Activated naive CD4-positive, alpha-beta T cell treated with anti-CD3 and anti-CD28 coated beads, Interleukin-2, amount 10 ng/mL, durations not matched to agents 7 days and 5 days (primary cell): ENCODE measurements at regions not wholly inside any gene's neighbourhood (a gene's known extent, or its start where the extent isn't known, plus 50 kb on each side); places are given as distances from the start of the nearest gene placed in this dataset.
"Not testable (repeated sequence)": the region's sequence is repeated elsewhere in the genome, so short reads cannot be mapped to it uniquely, and the experiment has no call there.

Source experiments
- CTCF ChIA-PET: fragments of 350-600 bp; sonication (Branson Sonifier 250); formaldehyde crosslinking; loops from one replicate; lab custom pipeline; 2021; ENCODE audit warnings: antibody characterized with exemption; lab: Charles Lee
- DNase-seq: peaks from one replicate; pipeline ENCODE4 v3.0.0-alpha.2; 2020
- H3K27ac Mint-ChIP-seq: one replicate; pipeline ENCODE4 v1.8.0; 2021; ENCODE audit warnings: mild to moderate bottlenecking, moderate library complexity, mixed read lengths
- H3K27me3 Mint-ChIP-seq: one replicate; pipeline ENCODE4 v1.8.0; 2021; ENCODE audit warnings: mild to moderate bottlenecking, mixed read lengths
- H3K36me3 Mint-ChIP-seq: one replicate; pipeline ENCODE4 v1.8.0; 2021; ENCODE audit warnings: mixed read lengths
- H3K4me1 Mint-ChIP-seq: one replicate; pipeline ENCODE4 v1.8.0; 2021; ENCODE audit warnings: mixed read lengths
- H3K4me3 Mint-ChIP-seq: one replicate; pipeline ENCODE4 v1.8.0; 2021; ENCODE audit warnings: mild to moderate bottlenecking, moderate library complexity, mixed read lengths
- H3K9me3 Mint-ChIP-seq: one replicate; pipeline ENCODE4 v1.8.0; 2021; ENCODE audit warnings: mixed read lengths

GRCh38 chr18:77392321-77392720, 142.7 kb downstream of the GALR1 start:
- no peak overlapping the region for H3K27ac Mint-ChIP-seq
- no peaks in the 10 kb centered on the region for H3K36me3 Mint-ChIP-seq
- H3K4me3 Mint-ChIP-seq, result no peak overlapping the region
- no peak for DNase-seq
- peaks cover 3% of the 10 kb centered on the region for H3K27me3 Mint-ChIP-seq
- peaks cover 2% of the 10 kb centered on the region for H3K9me3 Mint-ChIP-seq
- no peaks in the 10 kb centered on the region for H3K4me1 Mint-ChIP-seq
- CTCF ChIA-PET, result no interaction called here

GRCh38 chr18:77393519-77393918, 143.9 kb downstream of the GALR1 start:
- H3K4me3 Mint-ChIP-seq, result no peak overlapping the region
- no peak for DNase-seq
- H3K27ac Mint-ChIP-seq, result no peak overlapping the region
- H3K9me3 Mint-ChIP-seq, result peaks cover 2% of the 10 kb centered on the region
- H3K36me3 Mint-ChIP-seq, result no peaks in the 10 kb centered on the region
- CTCF ChIA-PET, result no interaction called here
- no peaks in the 10 kb centered on the region for H3K4me1 Mint-ChIP-seq
- peaks cover 3% of the 10 kb centered on the region for H3K27me3 Mint-ChIP-seq

- no peaks in the 10 kb centered on the region for H3K4me1 Mint-ChIP-seq
- peaks cover 3% of the 10 kb centered on the region for H3K27me3 Mint-ChIP-seq
- no peak overlapping the region for H3K4me3 Mint-ChIP-seq
- H3K9me3 Mint-ChIP-seq, result peaks cover 2% of the 10 kb centered on the region
- CTCF ChIA-PET, result no interaction called here
- no peaks in the 10 kb centered on the region for H3K36me3 Mint-ChIP-seq
- DNase-seq, result no peak
- no peak overlapping the region for H3K27ac Mint-ChIP-seq
Observed at GRCh38 chr18:77395953-77396352, 146.3 kb downstream of the GALR1 start.

- no peak overlapping the region for H3K27ac Mint-ChIP-seq
- H3K36me3 Mint-ChIP-seq, result no peaks in the 10 kb centered on the region
- DNase-seq, result no peak
- CTCF ChIA-PET, result no interaction called here
- H3K9me3 Mint-ChIP-seq, result no peaks in the 10 kb centered on the region
- peaks cover 3% of the 10 kb centered on the region for H3K27me3 Mint-ChIP-seq
- no peaks in the 10 kb centered on the region for H3K4me1 Mint-ChIP-seq
- no peak overlapping the region for H3K4me3 Mint-ChIP-seq
Observed at GRCh38 chr18:77397056-77397455, 147.4 kb downstream of the GALR1 start.

GRCh38 chr18:77397617-77398016, 148.0 kb downstream of the GALR1 start:
- DNase-seq, result no peak
- Mint-ChIP-seq H3K36me3 (no peaks in the 10 kb centered on the region), H3K27me3 (peaks cover 3% of the 10 kb centered on the region), H3K9me3 (no peaks in the 10 kb centered on the region), H3K27ac (no peak overlapping the region), H3K4me1 (no peaks in the 10 kb centered on the region), H3K4me3 (no peak overlapping the region)
- CTCF ChIA-PET, result no interaction called here

- Mint-ChIP-seq H3K4me1 (no peaks in the 10 kb centered on the region), H3K27me3 (no peaks in the 10 kb centered on the region), H3K9me3 (no peaks in the 10 kb centered on the region), H3K36me3 (no peaks in the 10 kb centered on the region), H3K4me3 (no peak overlapping the region), H3K27ac (no peak overlapping the region)
- CTCF ChIA-PET, result no interaction called here
- DNase-seq, result no peak
Observed at GRCh38 chr18:77400561-77400960, 150.9 kb downstream of the GALR1 start.

- CTCF ChIA-PET, result no interaction called here
- Mint-ChIP-seq H3K27ac (no peak overlapping the region), H3K4me3 (no peak overlapping the region), H3K36me3 (no peaks in the 10 kb centered on the region), H3K4me1 (no peaks in the 10 kb centered on the region), H3K9me3 (no peaks in the 10 kb centered on the region), H3K27me3 (no peaks in the 10 kb centered on the region)
- DNase-seq, result no peak
Observed at GRCh38 chr18:77401173-77401572, 151.5 kb downstream of the GALR1 start.

- Mint-ChIP-seq H3K27ac (no peak overlapping the region), H3K36me3 (no peaks in the 10 kb centered on the region), H3K4me1 (no peaks in the 10 kb centered on the region), H3K27me3 (no peaks in the 10 kb centered on the region), H3K4me3 (no peak overlapping the region), H3K9me3 (no peaks in the 10 kb centered on the region)
- DNase-seq, result no peak
- CTCF ChIA-PET, result no interaction called here
Observed at GRCh38 chr18:77403969-77404535, 154.4 kb downstream of the GALR1 start.

GRCh38 chr18:77405096-77405495, 155.4 kb downstream of the GALR1 start:
- CTCF ChIA-PET, result no interaction called here

GRCh38 chr18:77407733-77408132, 158.1 kb downstream of the GALR1 start:
- Mint-ChIP-seq H3K4me1 (no peaks in the 10 kb centered on the region), H3K9me3 (no peaks in the 10 kb centered on the region), H3K27me3 (no peaks in the 10 kb centered on the region), H3K27ac (no peak overlapping the region), H3K36me3 (no peaks in the 10 kb centered on the region), H3K4me3 (no peak overlapping the region)
- DNase-seq, result no peak
- CTCF ChIA-PET, result no interaction called here

More at GRCh38 chr18:77405096-77405495, 155.4 kb downstream of the GALR1 start:
- no peaks in the 10 kb centered on the region for H3K9me3 Mint-ChIP-seq
- H3K27ac Mint-ChIP-seq, result no peak overlapping the region
- no peaks in the 10 kb centered on the region for H3K36me3 Mint-ChIP-seq
- DNase-seq, result no peak
- no peaks in the 10 kb centered on the region for H3K4me1 Mint-ChIP-seq
- no peaks in the 10 kb centered on the region for H3K27me3 Mint-ChIP-seq
- no peak overlapping the region for H3K4me3 Mint-ChIP-seq

GRCh38 chr18:77421546-77421945, 171.9 kb downstream of the GALR1 start:
- H3K9me3 Mint-ChIP-seq, DNase-seq, H3K27me3 Mint-ChIP-seq, H3K27ac Mint-ChIP-seq, H3K4me3 Mint-ChIP-seq, H3K36me3 Mint-ChIP-seq, H3K4me1 Mint-ChIP-seq, CTCF ChIA-PET: not testable (repeated sequence)

- CTCF ChIA-PET, result no interaction called here
- Mint-ChIP-seq H3K4me1 (no peaks in the 10 kb centered on the region), H3K4me3 (no peak overlapping the region), H3K9me3 (no peaks in the 10 kb centered on the region), H3K27ac (no peak overlapping the region), H3K36me3 (no peaks in the 10 kb centered on the region), H3K27me3 (no peaks in the 10 kb centered on the region)
- DNase-seq, result no peak
Observed at GRCh38 chr18:77422974-77423867, 173.6 kb downstream of the GALR1 start.

GRCh38 chr18:77433076-77433475, 183.4 kb downstream of the GALR1 start:
- peaks cover 10% of the 10 kb centered on the region for H3K27me3 Mint-ChIP-seq
- DNase-seq, result no peak
- no peak overlapping the region for H3K27ac Mint-ChIP-seq
- H3K4me3 Mint-ChIP-seq, result no peak overlapping the region
- CTCF ChIA-PET, result no interaction called here
- no peaks in the 10 kb centered on the region for H3K9me3 Mint-ChIP-seq
- no peaks in the 10 kb centered on the region for H3K36me3 Mint-ChIP-seq
- H3K4me1 Mint-ChIP-seq, result no peaks in the 10 kb centered on the region

GRCh38 chr18:77439888-77440287, 190.2 kb downstream of the GALR1 start:
- Mint-ChIP-seq H3K9me3 (no peaks in the 10 kb centered on the region), H3K36me3 (no peaks in the 10 kb centered on the region), H3K27me3 (peaks cover 9% of the 10 kb centered on the region), H3K27ac (no peak overlapping the region), H3K4me1 (no peaks in the 10 kb centered on the region), H3K4me3 (no peak overlapping the region)
- CTCF ChIA-PET, result no interaction called here
- no peak for DNase-seq

GRCh38 chr18:77442393-77442792, 192.7 kb downstream of the GALR1 start:
- no peak overlapping the region for H3K4me3 Mint-ChIP-seq
- H3K4me1 Mint-ChIP-seq, result no peaks in the 10 kb centered on the region
- no peak for DNase-seq
- no peaks in the 10 kb centered on the region for H3K36me3 Mint-ChIP-seq
- no peaks in the 10 kb centered on the region for H3K9me3 Mint-ChIP-seq
- peaks cover 7% of the 10 kb centered on the region for H3K27me3 Mint-ChIP-seq
- no peak overlapping the region for H3K27ac Mint-ChIP-seq
- CTCF ChIA-PET, result no interaction called here
